GM12878 (cell line): ENCODE measurements at regions not wholly inside any gene's neighbourhood (a gene's known extent, or its start where the extent isn't known, plus 50 kb on each side); places are given as distances from the start of the nearest gene placed in this dataset.

Experiments
- ATAC-seq: fragments of 200-7000 bp; cut with Tn5 transposase; 3 replicates; pipeline ENCODE4 v1.9.1; 2020; ENCODE audit warnings: mild to moderate bottlenecking, moderate library complexity
- BruUV-seq: library from RNA; stranded (reverse); fragments of 400-500 nt; replicated peaks from 2 replicates; lab custom pipeline; 2021; lab: Mats Ljungman, UMichigan
- CTCF ChIA-PET: fragments of 300-600 bp; sonication (Branson Sonifier 250); formaldehyde crosslinking; extraction: SDS; loops from one replicate; lab custom pipeline; 2021; ENCODE audit warnings: inconsistent platforms; lab: Yijun Ruan, JAX
- POLR2A ChIA-PET: fragments of 350-600 bp; formaldehyde crosslinking; extraction: SDS; loops from one replicate; lab custom pipeline; 2021; ENCODE audit warnings: inconsistent platforms; lab: Charles Lee
- RAD21 ChIA-PET: fragments of 300-600 bp; sonication (Branson Sonifier 250); formaldehyde crosslinking; loops from one replicate; lab custom pipeline; 2023; ENCODE audit warnings: antibody characterized with exemption; ENCODE audit not compliant: unreplicated experiment; lab: Charles Lee
- SMC1A ChIA-PET: fragments of 300-600 bp; sonication (Branson Sonifier 250); formaldehyde crosslinking; loops from one replicate; lab custom pipeline; 2023; ENCODE audit not compliant: unreplicated experiment, uncharacterized antibody; lab: Charles Lee
- DNase-seq: peaks from one replicate; pipeline ENCODE4 v3.0.0-alpha.2; 2011; ENCODE audit warnings: low read depth, low spot score
- FAIRE-seq: peaks from 3 replicates; lab custom pipeline; 2011; peaks lifted over from hg19 to GRCh38; lab: Jason Lieb, UNC
- H2AFZ ChIP-seq: 2 replicates; pipeline ENCODE4 v1.6.0; 2011; ENCODE audit warnings: low read depth, low read length, control low read depth; ENCODE audit not compliant: control insufficient read depth
- H3K27ac ChIP-seq: 2 replicates; pipeline ENCODE4 v1.5.1; 2011; ENCODE audit warnings: control low read depth; ENCODE audit not compliant: control insufficient read depth, insufficient read depth
- H3K27me3 ChIP-seq, 2 experiments: replicated peaks in 1 of 2; 2 replicates each; pipeline versions ENCODE4 v1.6.0 to v1.6.1; 2011; ENCODE audit warnings: low read length in 1 of 2; ENCODE audit not compliant: control insufficient read depth in 2 of 2, insufficient read depth in 2 of 2
- H3K36me3 ChIP-seq, 2 experiments: 2 replicates each; pipeline ENCODE4 v1.5.1; 2011; ENCODE audit warnings: low read length in 1 of 2; ENCODE audit not compliant: control insufficient read depth in 2 of 2, insufficient read depth in 2 of 2
- H3K4me1 ChIP-seq: 2 replicates; pipeline ENCODE4 v1.6.1; 2011; ENCODE audit warnings: mild to moderate bottlenecking, low read length, moderate library complexity, mixed read lengths; ENCODE audit not compliant: control insufficient read depth, insufficient read depth
- H3K4me2 ChIP-seq: 2 replicates; pipeline ENCODE4 v1.6.0; 2011; ENCODE audit warnings: control low read depth; ENCODE audit not compliant: control insufficient read depth, insufficient read depth
- H3K4me3 ChIP-seq: fragments of 200-600 bp; sonication (generic); 2 replicates; pipeline ENCODE4 v1.5.1; 2016
- H3K79me2 ChIP-seq: 2 replicates; pipeline ENCODE4 v1.6.0; 2011; ENCODE audit warnings: low read length; ENCODE audit not compliant: control insufficient read depth, insufficient read depth
- H3K9ac ChIP-seq: 2 replicates; pipeline ENCODE4 v1.8.0; 2011; ENCODE audit warnings: low read length, control low read depth, mixed read lengths; ENCODE audit not compliant: control insufficient read depth, insufficient read depth
- H3K9me3 ChIP-seq: replicated peaks from 3 replicates; pipeline ENCODE4 v1.5.1; 2011; ENCODE audit warnings: mild to moderate bottlenecking, low read length; ENCODE audit not compliant: control insufficient read depth, insufficient read depth
- H4K20me1 ChIP-seq: 2 replicates; pipeline ENCODE4 v1.6.0; 2011; ENCODE audit not compliant: control insufficient read depth, insufficient read depth
- CHD1 ChIP-seq: IDR thresholded peaks from 2 replicates; pipeline ENCODE4 v1.6.1; 2012; ENCODE audit warnings: low read depth, low read length, improper control_type of control experiment
- ETV6 ChIP-seq, 2 experiments: fragments of 450-650 bp in 1 of 2; IDR thresholded peaks in 1 of 2; conservative IDR thresholded peaks in 1 of 2; 2 replicates each; pipeline ENCODE4 v1.6.1; 2014; ENCODE audit warnings: antibody characterized with exemption in 1 of 2, borderline replicate concordance in 1 of 2, low read depth in 1 of 2, mild to moderate bottlenecking in 1 of 2, moderate library complexity in 1 of 2
- FOXM1 ChIP-seq: IDR thresholded peaks from 2 replicates; pipeline ENCODE4 v1.6.1; 2012; ENCODE audit warnings: low read depth, mild to moderate bottlenecking, inconsistent platforms, low read length, moderate library complexity
- GATAD2B ChIP-seq: fragments of 450-650 bp; conservative IDR thresholded peaks from 2 replicates; pipeline ENCODE4 v1.6.1; 2017; ENCODE audit warnings: low read depth, mild to moderate bottlenecking, moderate library complexity
- HDGF ChIP-seq: fragments of 450-650 bp; IDR thresholded peaks from 2 replicates; pipeline ENCODE4 v1.6.1; 2016; ENCODE audit warnings: antibody characterized with exemption
- IKZF2 ChIP-seq, 2 experiments: fragments of 450-650 bp; IDR thresholded peaks; 2 replicates each; pipeline ENCODE4 v1.6.1; 2017; ENCODE audit warnings: mild to moderate bottlenecking in 2 of 2, moderate library complexity in 2 of 2
- IRF3 ChIP-seq: fragments of 450-650 bp; IDR thresholded peaks from 2 replicates; pipeline ENCODE4 v1.6.1; 2014; ENCODE audit warnings: mild to moderate bottlenecking
- JUND ChIP-seq: IDR thresholded peaks from 2 replicates; pipeline ENCODE4 v1.6.1; 2012; ENCODE audit warnings: low read depth, mild to moderate bottlenecking, low read length, improper control_type of control experiment, moderate library complexity
- MYB ChIP-seq: fragments of 150-350 bp; IDR thresholded peaks from 2 replicates; pipeline ENCODE4 v1.6.1; 2014; ENCODE audit warnings: mild to moderate bottlenecking, low read depth, low read length, borderline replicate concordance
- NFIC ChIP-seq: IDR thresholded peaks from 2 replicates; pipeline ENCODE4 v1.6.1; 2012; ENCODE audit warnings: low read depth, mild to moderate bottlenecking, inconsistent platforms, low read length, moderate library complexity
- NFYA ChIP-seq: IDR thresholded peaks from 2 replicates; pipeline ENCODE4 v1.6.1; 2011; ENCODE audit warnings: low read depth, mild to moderate bottlenecking, low read length, improper control_type of control experiment, borderline replicate concordance
- NR2C2 ChIP-seq: IDR thresholded peaks from 2 replicates; pipeline ENCODE4 v1.6.1; 2011; ENCODE audit warnings: borderline replicate concordance, low read depth; ENCODE audit not compliant: control insufficient read depth, insufficient read length
- PAX8 ChIP-seq: fragments of 450-650 bp; IDR thresholded peaks from 2 replicates; pipeline ENCODE4 v1.6.1; 2017; ENCODE audit warnings: mild to moderate bottlenecking, moderate library complexity
- POLR2A ChIP-seq: IDR thresholded peaks from 2 replicates; pipeline ENCODE4 v1.6.1; 2011; ENCODE audit warnings: low read depth, mild to moderate bottlenecking, low read length
- RB1 ChIP-seq: fragments of 450-650 bp; formaldehyde crosslinking; IDR thresholded peaks from 2 replicates; pipeline ENCODE4 v1.6.1; 2017; ENCODE audit warnings: mild to moderate bottlenecking, borderline replicate concordance
- RFX5 ChIP-seq: IDR thresholded peaks from 2 replicates; pipeline ENCODE4 v1.6.1; 2011; ENCODE audit warnings: low read depth, low read length, improper control_type of control experiment
- RUNX3 ChIP-seq: IDR thresholded peaks from 2 replicates; pipeline ENCODE4 v1.6.1; 2012; ENCODE audit warnings: low read length, inconsistent platforms
- SP1 ChIP-seq: IDR thresholded peaks from one replicate; pipeline ENCODE4 v1.6.1; 2011; ENCODE audit warnings: low read depth, low read length
- SREBF1 ChIP-seq: IDR thresholded peaks from 2 replicates; pipeline ENCODE4 v1.6.1; 2012; ENCODE audit warnings: mild to moderate bottlenecking, low read length
- STAT3 ChIP-seq: IDR thresholded peaks from 2 replicates; pipeline ENCODE4 v1.6.1; 2011; ENCODE audit warnings: low read depth, low read length, improper control_type of control experiment
- SUZ12 ChIP-seq: fragments of 200-600 bp; sonication (generic); IDR thresholded peaks from one replicate; pipeline ENCODE4 v1.6.1; 2018; ENCODE audit warnings: antibody characterized with exemption, mild to moderate bottlenecking; ENCODE audit not compliant: unreplicated experiment
- ZNF274 ChIP-seq: IDR thresholded peaks from one replicate; pipeline ENCODE4 v1.8.0; 2011; ENCODE audit not compliant: insufficient read length, insufficient read depth
- ZNF622 ChIP-seq: fragments of 450-650 bp; IDR thresholded peaks from 2 replicates; pipeline ENCODE4 v1.6.1; 2017; ENCODE audit warnings: mild to moderate bottlenecking, inconsistent platforms
- WGBS: methylation state at CpG from one replicate; pipeline ENCODE4 v1.1.6; 2016; ENCODE audit warnings: low lambda C conversion rate; ENCODE audit not compliant: insufficient replicate concordance, insufficient coverage; ENCODE audit errors: missing lambda C conversion rate; 5-methylcytosine and 5-hydroxymethylcytosine counted together
- in situ Hi-C: fragments of 300-500 bp; cut with MboI; formaldehyde crosslinking; loops from 9 replicates; pipeline ENCODE4 v1.14.3; 2018; ENCODE audit warnings: mixed read lengths
- intact Hi-C: fragments of 100-400 bp; cut with micrococcal nuclease; formaldehyde crosslinking; loops from one replicate; pipeline ENCODE4 v1.14.2; 2022; ENCODE audit not compliant: unreplicated experiment

GRCh38 chr15:98555173-98555515 is 93.2 kb upstream of the IGF1R start:
- Histone ChIP-seq H3K4me3 (no peak overlapping the region), H3K9ac (no peak overlapping the region), H4K20me1 (no peaks in the 10 kb centered on the region), H3K27me3 (no peaks in the 10 kb centered on the region; a peak in 1 of 4 replicates), H2AFZ (no peak overlapping the region), H3K4me2 (no peak overlapping the region), H3K9me3 (no peaks in the 10 kb centered on the region; the same call in 2 of the 3 replicates), H3K4me1 (no peaks in the 10 kb centered on the region), H3K36me3 (no peaks in the 10 kb centered on the region), H3K79me2 (no peaks in the 10 kb centered on the region), H3K27ac (no peak overlapping the region)
- no peak for TF ChIP-seq POLR2A
- no peak for TF ChIP-seq ZNF622
- no peak for TF ChIP-seq RFX5
- no peak for TF ChIP-seq IRF3
- no peak for TF ChIP-seq ZNF274
- no peak for TF ChIP-seq NR2C2
- no peak for TF ChIP-seq STAT3
- no peak for TF ChIP-seq SP1
- no peak for TF ChIP-seq CHD1
- TF ChIP-seq JUND: no peak
- in situ Hi-C loops: no loop called here
- BruUV-seq: no TSS peak
- DNase-seq (no peak), ATAC-seq (no peak), FAIRE-seq (no peak)
- POLR2A ChIA-PET: interaction anchor here (0.7 kb wide), 1 partner anchor 26 kb away, joined by 3 read pairs; no protein-coding TSS in a partner anchor
- SMC1A ChIA-PET: no interaction called here
- CTCF ChIA-PET: no interaction called here
- RAD21 ChIA-PET: no interaction called here
- intact Hi-C loops: no loop called here

- SMC1A ChIA-PET: no interaction called here
- no peaks in the 10 kb centered on the region for H3K79me2 ChIP-seq
- TF ChIP-seq SUZ12 (no peak), HDGF (no peak), CHD1 (no peak), RUNX3 (no peak), NFIC (no peak), ETV6 (conservative IDR thresholded peaks at IDR 0.05 in 1 of 2, IDR thresholded peaks at IDR 0.05 in 1 of 2; ENCODE audit: borderline replicate concordance in 1 of 2, low read depth in 1 of 2) (no peak), RB1 (no peak), IKZF2 (IDR thresholded peaks at IDR 0.05) (no peak), FOXM1 (no peak), SREBF1 (no peak), NFYA (no peak), GATAD2B (no peak), PAX8 (no peak), MYB (no peak)
- CTCF ChIA-PET: no interaction called here
- in situ Hi-C loops: no loop called here
- intact Hi-C loops: no loop called here
- H4K20me1 ChIP-seq: no peaks in the 10 kb centered on the region
- no peak overlapping the region for H3K27ac ChIP-seq
- H3K4me1 ChIP-seq: no peaks in the 10 kb centered on the region
- no peak overlapping the region for H3K4me3 ChIP-seq
- ATAC-seq: no peak
- no peaks in the 10 kb centered on the region for H3K36me3 ChIP-seq
- no peak overlapping the region for H3K9ac ChIP-seq
- H3K4me2 ChIP-seq: no peak overlapping the region
- 33% methylated on average over 4 of the region's 4 CpGs for WGBS
- BruUV-seq: no TSS peak
- POLR2A ChIA-PET: no interaction called here
- H2AFZ ChIP-seq: no peak overlapping the region
- no peaks in the 10 kb centered on the region; a peak in 1 of 4 replicates for H3K27me3 ChIP-seq
- RAD21 ChIA-PET: no interaction called here
- FAIRE-seq: no peak
- no peak for DNase-seq
- H3K9me3 ChIP-seq: no peaks in the 10 kb centered on the region
Observed at GRCh38 chr15:98556321-98556720, 92.0 kb upstream of the IGF1R start.
